Left ventricle myocardium inferior (tissue), 1 donor: ENCODE measurements at regions not wholly inside any gene's neighbourhood (a gene's known extent, or its start where the extent isn't known, plus 50 kb on each side); places are given as distances from the start of the nearest gene placed in this dataset.

Source experiments
- DNase-seq: peaks from one replicate; pipeline ENCODE4 v3.0.0-alpha.2; 2020
- H3K27ac ChIP-seq: fragments of 200-600 bp; replicated peaks from 2 replicates; pipeline ENCODE4 v1.8.0; 2021
- H3K27me3 ChIP-seq: fragments of 200-600 bp; 2 replicates; pipeline ENCODE4 v1.8.0; 2021; ENCODE audit warnings: low read depth
- H3K36me3 ChIP-seq: fragments of 200-600 bp; 2 replicates; pipeline ENCODE4 v1.8.0; 2021
- H3K4me1 ChIP-seq: fragments of 200-600 bp; 2 replicates; pipeline ENCODE4 v1.8.0; 2021
- H3K4me3 ChIP-seq: fragments of 200-600 bp; 2 replicates; pipeline ENCODE4 v1.8.0; 2021; ENCODE audit warnings: mild to moderate bottlenecking, moderate library complexity
- H3K9me3 ChIP-seq: fragments of 200-600 bp; replicated peaks from 2 replicates; pipeline ENCODE4 v1.8.0; 2021
- CTCF ChIP-seq: fragments of 200-600 bp; IDR thresholded peaks from 2 replicates; pipeline ENCODE4 v1.8.0; 2021; ENCODE audit warnings: antibody characterized with exemption, mild to moderate bottlenecking, borderline replicate concordance
- intact Hi-C: fragments of 100-400 bp; cut with micrococcal nuclease; formaldehyde crosslinking; loops from one replicate; pipeline ENCODE4 v1.11.0; 2022
- donor health status: DM: no; HTN: yes; CAD: no; lungs with severe emphysema.

GRCh38 chr4:13849778-13850177, 222.3 kb upstream of the BOD1L1 start:
- no peak for DNase-seq
- Histone ChIP-seq H3K27ac (no peak overlapping the region), H3K9me3 (no peaks in the 10 kb centered on the region), H3K36me3 (no peaks in the 10 kb centered on the region), H3K4me1 (no peaks in the 10 kb centered on the region), H3K4me3 (no peak overlapping the region), H3K27me3 (no peaks in the 10 kb centered on the region)
- no peak for TF ChIP-seq CTCF
- intact Hi-C loops, result no loop called here

- no peak for TF ChIP-seq CTCF
- intact Hi-C loops, result no loop called here
- no peak overlapping the region for H3K27ac ChIP-seq
- no peaks in the 10 kb centered on the region for H3K4me1 ChIP-seq
- H3K27me3 ChIP-seq, result no peaks in the 10 kb centered on the region
- no peak overlapping the region for H3K4me3 ChIP-seq
- no peak for DNase-seq
- no peaks in the 10 kb centered on the region for H3K36me3 ChIP-seq
- H3K9me3 ChIP-seq, result no peaks in the 10 kb centered on the region
These were observed 223.8 kb upstream of the BOD1L1 start for GRCh38 chr4:13851085-13851940.

- Histone ChIP-seq H3K9me3 (no peaks in the 10 kb centered on the region), H3K27me3 (no peaks in the 10 kb centered on the region), H3K36me3 (no peaks in the 10 kb centered on the region), H3K27ac (no peak overlapping the region), H3K4me1 (no peaks in the 10 kb centered on the region), H3K4me3 (no peak overlapping the region)
- no peak for TF ChIP-seq CTCF
- intact Hi-C loops, result no loop called here
- no peak for DNase-seq
These were observed 224.9 kb upstream of the BOD1L1 start for GRCh38 chr4:13852411-13852810.

GRCh38 chr4:13856387-13856786, 228.9 kb upstream of the BOD1L1 start:
- TF ChIP-seq CTCF, result no peak
- intact Hi-C loops, result no loop called here
- Histone ChIP-seq H3K27me3 (no peaks in the 10 kb centered on the region), H3K27ac (no peak overlapping the region), H3K36me3 (no peaks in the 10 kb centered on the region), H3K4me1 (peaks cover 5% of the 10 kb centered on the region), H3K4me3 (no peak overlapping the region), H3K9me3 (no peaks in the 10 kb centered on the region)
- DNase-seq, result no peak

GRCh38 chr4:13857397-13857796, 229.9 kb upstream of the BOD1L1 start:
- Histone ChIP-seq H3K4me1 (peaks cover 5% of the 10 kb centered on the region), H3K36me3 (no peaks in the 10 kb centered on the region), H3K27ac (no peak overlapping the region), H3K9me3 (peaks cover 5% of the 10 kb centered on the region), H3K4me3 (no peak overlapping the region), H3K27me3 (no peaks in the 10 kb centered on the region)
- DNase-seq, result no peak
- intact Hi-C loops, result no loop called here
- no peak for TF ChIP-seq CTCF
